Dedifferentiated amniotic fluid mesenchymal stem cell (primary cell): ENCODE measurements at regions not wholly inside any gene's neighbourhood (a gene's known extent, or its start where the extent isn't known, plus 50 kb on each side); places are given as distances from the start of the nearest gene placed in this dataset.

Experiments used
- DNase-seq: peaks from one replicate; pipeline ENCODE4 v3.0.0-alpha.2; 2016; ENCODE audit errors: extremely low spot score

GRCh38 chr3:101172516-101172915, 147.9 kb downstream of the IMPG2 start:
- DNase-seq, result no peak

DNA sequence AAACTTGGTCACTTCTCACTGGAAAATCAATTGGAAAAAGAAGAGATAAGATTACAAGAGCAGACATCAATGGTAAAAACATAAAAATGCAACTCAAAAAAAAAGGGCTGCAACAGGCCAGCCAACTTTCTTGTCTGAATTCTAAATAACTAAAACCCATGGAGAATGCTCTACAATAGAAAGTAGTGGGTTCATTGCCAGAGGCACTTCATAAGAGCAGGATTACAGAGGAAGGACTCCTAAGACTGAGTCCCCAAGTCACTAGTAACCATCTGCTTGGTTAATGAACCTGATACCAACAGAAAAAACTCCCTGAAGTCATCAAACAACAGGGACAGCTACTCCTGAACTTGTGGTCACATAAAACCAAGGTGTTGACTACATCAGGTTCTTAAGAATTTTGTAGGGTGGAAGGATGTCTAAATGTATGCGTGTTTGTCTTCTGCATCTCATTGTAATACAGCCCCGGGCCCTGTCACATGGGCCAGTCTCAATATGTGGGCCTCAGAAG, 148.6 kb downstream of the IMPG2 start:
- DNase-seq, result no peak

DNA sequence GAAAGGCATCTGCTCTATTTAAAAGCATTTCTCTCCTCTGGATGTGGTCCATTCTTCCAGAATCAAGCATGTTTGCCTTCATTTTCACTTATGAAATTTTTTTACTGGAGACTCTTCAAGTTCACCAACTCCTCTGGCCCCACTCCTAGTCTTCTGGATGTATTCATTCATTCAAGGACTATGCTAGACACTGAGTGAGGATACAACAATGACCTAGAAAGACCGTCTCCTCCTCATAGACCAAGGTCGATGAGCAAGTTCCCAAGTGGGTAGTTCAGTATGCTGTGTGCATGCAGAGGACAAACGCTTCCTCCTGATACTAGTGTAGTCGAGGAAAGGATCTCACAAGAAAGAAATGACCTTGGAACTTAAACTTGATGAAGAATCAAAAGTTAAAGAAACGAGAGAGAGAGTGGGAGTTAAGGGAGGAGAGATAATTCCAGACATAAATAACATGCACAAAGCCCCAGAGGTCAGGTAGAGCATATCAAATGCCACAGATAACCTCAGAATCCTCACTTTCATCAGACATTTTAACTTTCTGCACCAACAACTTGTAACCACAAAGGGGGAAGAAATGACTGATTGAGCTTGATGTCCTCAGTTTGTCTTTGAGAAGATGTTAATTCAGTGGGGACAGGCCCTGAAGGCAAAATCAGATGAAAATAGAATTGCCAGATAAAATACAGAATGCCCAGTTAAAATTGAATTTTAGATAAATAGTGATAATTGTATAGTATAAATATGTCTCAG, 149.4 kb downstream of the IMPG2 start:
- no peak for DNase-seq

- no peak for DNase-seq
These were observed 150.2 kb downstream of the IMPG2 start for GRCh38 chr3:101170062-101170771.

DNA sequence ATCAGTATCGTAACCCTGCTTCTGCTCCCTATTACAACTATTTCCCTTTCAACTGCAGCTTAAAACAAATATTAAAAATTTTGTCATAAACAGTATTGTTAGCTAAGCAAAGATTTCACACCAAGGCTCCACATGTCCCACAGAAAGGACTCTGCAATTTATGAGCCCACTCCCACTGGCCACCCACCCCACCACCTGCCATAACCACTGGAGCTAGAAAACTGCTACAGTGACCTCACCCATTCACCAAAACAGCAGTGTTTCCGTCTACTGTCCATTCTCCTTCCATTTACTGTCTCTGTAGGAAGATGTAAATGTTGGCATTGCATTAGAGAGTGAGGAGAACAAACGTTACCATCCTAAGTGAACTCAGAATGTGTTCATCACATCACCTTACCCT, 150.9 kb downstream of the IMPG2 start:
- no peak for DNase-seq

DNA sequence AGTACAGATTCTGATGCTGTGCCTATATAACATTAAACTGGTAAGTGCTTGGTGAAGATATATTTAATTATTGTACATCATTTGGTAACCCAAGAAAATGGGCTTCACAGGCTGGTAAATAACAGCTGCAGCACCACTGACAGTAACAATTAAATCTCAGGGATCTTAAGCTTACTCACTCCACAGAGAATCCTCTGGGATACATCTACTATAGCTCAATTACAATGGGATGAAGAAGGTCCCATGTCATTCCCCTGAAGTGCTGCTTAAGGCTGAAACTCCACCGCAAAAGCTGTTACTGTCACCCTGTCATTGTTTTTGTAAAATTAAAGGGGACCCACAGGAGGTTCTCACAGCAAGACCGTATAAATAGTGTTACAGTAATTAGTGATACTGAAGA, 153.0 kb downstream of the IMPG2 start:
- DNase-seq, result no peak

GRCh38 chr3:101166150-101166549, 154.2 kb downstream of the IMPG2 start:
- no peak for DNase-seq

DNA sequence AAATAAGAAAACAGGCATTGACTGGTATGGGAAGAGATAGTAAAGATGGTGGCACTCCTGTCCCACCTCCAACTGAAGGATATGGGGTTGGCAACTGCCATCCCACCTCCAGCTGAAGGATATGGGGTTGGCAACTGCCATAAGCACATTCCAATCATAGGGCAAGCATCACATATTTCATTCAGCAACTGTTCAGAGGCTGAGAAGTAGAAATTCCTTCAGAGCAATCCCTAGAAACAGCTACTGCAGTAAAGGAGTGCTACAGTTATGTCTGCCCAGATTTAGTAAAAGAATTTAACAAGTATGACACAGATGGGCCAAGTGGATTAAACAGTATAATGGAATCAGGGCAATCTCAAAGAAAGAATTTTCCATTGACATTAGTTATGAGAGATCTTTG, 156.8 kb downstream of the IMPG2 start:
- DNase-seq, result no peak

DNA sequence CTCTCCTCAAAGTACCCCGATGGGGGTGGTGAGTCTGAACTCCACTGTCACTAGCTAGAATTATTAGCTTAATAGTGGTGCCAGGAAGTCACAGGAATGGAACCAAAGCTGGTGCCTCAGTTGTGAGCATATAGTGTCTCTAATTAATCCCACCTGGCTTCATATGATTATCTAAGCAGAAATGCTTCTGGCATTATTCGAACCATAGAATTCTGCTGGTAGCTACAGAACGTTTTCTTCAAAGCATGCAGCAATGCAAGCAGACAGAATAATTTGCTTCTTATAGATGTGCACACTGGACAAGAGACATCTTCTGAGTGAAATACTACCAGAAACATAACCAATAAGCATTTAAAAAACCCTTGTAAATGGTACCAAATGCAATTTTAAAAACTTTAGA, 160.9 kb downstream of the IMPG2 start:
- no peak for DNase-seq

DNA sequence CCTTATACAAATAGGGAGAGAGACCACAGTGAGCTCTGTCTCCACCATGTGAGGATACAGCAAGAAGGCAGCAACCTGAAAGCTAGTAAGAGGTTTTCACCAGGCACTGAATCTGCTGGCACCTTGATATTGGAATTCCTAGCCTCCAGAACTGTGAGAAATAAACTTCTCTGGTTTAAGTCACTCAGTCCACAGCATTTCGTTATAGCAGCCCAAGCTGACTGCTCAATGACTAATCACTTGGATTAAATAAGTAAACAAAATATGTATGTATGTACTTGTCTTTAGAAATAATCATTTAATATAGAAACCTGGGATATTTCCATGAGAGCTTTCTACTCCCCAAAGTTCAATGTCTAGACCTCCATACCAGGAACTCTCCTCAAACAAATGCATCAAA, 162.0 kb downstream of the IMPG2 start:
- DNase-seq, result no peak

- DNase-seq, result no peak
These were observed 163.5 kb downstream of the IMPG2 start for GRCh38 chr3:101156787-101157345.

GRCh38 chr3:101155825-101156224, 162.6 kb upstream of the ABI3BP start:
- no peak for DNase-seq

DNA sequence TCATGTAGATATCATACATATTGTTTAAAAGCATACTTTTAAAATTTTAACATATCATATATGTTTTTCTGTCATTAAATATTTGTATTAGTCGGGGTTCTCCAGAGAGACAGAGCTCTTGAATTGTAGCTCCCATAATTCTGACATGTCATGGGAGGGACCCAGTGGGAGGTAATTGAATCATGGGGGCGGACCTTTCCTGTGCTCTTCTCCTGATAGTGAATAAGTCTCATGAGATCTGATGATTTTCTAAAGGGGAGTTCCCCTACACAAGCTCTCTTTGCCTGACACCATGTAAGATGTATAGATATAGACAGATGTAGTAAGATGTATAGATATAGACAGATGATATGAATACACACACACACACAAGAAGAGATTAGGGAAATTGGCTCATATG, 161.2 kb upstream of the ABI3BP start:
- no peak for DNase-seq

GRCh38 chr3:101151286-101151913, 158.2 kb upstream of the ABI3BP start:
- DNase-seq, result no peak

DNA sequence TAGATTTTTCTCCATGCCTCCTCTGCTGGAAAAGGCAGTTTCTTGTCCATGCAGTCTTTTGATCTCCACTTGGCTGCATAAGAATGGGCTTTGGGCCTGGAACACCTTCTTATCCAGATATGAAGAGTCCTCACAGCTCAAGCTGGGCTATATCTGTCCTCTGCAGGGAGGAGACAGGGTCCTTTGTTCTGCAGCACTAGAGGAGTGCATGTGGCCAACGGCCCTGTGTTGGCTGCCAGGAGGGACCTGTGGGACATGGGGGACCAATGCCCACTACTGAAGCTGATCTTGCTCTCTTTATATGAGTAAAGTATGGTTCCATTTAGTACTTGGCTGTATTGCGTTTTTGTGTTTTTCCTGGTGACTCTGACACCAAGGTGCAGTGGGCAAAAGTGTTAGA, 157.3 kb upstream of the ABI3BP start:
- DNase-seq, result no peak

DNA sequence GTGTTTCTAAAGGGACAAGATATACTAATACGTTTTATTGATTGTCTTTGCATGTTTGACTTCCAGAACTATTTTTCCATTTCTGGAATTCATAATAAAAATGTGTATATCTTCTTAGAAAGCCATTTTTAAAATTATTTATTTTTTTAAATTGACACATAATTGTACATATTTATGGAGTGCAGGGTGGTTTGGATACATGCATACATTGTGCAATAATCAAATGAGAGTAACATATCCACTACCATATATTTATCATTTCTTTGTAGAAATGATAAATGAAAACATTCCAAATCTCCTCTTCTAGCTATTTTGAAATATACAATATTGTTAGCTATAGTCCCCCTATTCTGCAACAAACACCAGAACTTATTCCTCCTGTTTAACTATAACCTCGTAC, 156.5 kb upstream of the ABI3BP start:
- DNase-seq, result no peak

DNA sequence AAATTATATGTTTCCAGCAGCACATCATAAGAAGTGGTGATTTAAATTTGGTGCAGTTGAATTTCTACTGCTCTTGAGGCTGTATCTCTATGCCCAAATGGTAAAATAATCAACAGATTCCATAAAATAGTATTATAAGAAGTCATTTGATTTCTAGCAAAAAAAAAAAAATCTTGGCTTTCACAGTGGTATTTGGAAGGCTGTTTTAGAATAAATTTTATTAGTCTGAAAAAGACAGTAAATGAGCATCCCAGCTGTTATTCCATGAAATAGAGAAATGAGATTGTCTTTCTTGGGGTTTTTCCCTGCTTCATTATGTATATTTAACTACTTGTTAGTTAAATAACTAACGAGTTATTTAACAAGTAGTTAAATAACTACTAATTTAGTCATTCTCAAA, 156.0 kb upstream of the ABI3BP start:
- DNase-seq, result no peak

- no peak for DNase-seq
These were observed 154.8 kb upstream of the ABI3BP start for GRCh38 chr3:101148001-101148400.

DNA sequence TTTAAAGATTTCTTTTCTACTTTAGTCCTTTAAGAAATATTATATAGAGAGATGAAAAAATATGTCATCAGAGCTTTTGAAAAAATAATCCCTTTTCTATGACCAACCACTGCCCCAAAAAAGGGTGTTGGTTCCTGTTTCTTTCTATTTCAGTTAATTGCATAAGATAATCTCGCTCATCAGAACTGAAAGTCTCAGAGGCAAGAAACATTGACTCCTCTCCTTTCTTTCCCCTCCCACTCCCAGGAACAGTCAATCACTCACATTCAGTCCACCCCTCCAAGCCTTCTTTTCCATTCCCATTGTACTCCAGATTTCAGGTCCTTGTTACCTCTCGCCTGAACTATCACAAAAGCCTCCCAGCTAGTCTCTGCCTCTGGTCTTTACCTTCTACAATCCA, 153.7 kb upstream of the ABI3BP start:
- peak; percentile 48 for DNase-seq

DNA sequence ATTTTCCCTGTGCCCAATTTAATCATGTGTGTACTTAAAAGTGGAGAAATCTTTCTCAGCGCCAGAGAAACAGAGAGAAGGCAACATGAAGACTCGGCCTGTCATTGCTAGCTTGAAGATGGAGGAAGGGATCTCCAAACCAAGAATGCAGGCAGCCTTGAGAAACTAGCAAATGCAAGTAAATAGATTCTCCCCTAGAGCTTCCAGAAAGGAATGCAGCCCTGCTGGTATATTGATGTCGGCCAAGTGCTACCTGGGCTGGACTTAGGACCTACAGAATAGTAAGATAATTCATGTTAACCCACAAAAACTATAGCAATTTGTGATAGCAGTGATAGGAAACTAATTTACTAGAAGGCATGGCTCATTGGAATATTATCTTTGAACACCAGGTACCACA, 150.9 kb upstream of the ABI3BP start:
- no peak for DNase-seq

GRCh38 chr3:101143012-101143411, 149.8 kb upstream of the ABI3BP start:
- no peak for DNase-seq

- DNase-seq, result no peak
These were observed 148.9 kb upstream of the ABI3BP start for GRCh38 chr3:101142160-101142559.

GRCh38 chr3:101141135-101141534, 147.9 kb upstream of the ABI3BP start:
- no peak for DNase-seq
